WI38 (cell line): ENCODE measurements at regions not wholly inside any gene's neighbourhood (a gene's known extent, or its start where the extent isn't known, plus 50 kb on each side); places are given as distances from the start of the nearest gene placed in this dataset.

ENCODE experiments used
- H3K4me3 ChIP-seq: 2 replicates; pipeline ENCODE4 v1.5.1; 2011; ENCODE audit warnings: low read depth, mild to moderate bottlenecking, control low read depth, low read length
- TF ChIP-seq, protein P1 (sequence below): IDR thresholded peaks from 2 replicates; pipeline ENCODE4 v1.5.1; 2012; ENCODE audit warnings: low read depth, mild to moderate bottlenecking, control low read depth, low read length

DNA sequence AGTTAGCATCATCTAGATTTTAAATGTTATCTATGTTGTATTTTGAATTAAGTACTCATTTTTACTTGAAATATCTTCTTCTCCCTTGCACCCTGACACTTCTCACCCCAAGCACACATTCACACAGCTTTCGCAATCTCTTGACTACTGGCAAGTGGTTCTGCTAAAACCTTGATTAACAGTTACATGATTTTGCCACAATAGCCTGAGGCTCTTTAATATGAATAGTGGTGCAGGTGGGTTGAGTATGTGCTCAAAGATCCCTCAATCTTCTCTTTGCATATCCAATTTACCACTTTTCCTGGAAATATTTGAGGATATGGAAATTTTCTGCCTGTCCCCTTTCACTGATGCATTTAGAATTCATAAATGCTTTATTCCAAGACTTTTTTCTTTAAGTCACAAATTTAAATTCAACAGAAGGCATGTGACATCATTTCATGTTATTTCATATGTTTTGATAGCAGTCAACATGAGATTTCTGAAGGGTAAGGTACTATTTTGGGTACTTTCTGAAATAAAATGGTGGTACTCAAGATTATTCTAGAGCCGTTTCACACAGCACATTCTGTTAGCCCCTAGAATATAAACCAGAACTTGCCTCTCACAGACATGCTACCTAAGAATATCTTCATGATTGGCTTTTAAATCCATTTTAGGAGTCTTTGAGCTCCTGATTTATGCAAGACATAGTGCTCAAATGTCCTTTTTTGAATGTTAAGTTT lies 339.7 kb downstream of the RPRM start:
- H3K4me3 ChIP-seq = no peak overlapping the region
- TF ChIP-seq, protein P1, sequence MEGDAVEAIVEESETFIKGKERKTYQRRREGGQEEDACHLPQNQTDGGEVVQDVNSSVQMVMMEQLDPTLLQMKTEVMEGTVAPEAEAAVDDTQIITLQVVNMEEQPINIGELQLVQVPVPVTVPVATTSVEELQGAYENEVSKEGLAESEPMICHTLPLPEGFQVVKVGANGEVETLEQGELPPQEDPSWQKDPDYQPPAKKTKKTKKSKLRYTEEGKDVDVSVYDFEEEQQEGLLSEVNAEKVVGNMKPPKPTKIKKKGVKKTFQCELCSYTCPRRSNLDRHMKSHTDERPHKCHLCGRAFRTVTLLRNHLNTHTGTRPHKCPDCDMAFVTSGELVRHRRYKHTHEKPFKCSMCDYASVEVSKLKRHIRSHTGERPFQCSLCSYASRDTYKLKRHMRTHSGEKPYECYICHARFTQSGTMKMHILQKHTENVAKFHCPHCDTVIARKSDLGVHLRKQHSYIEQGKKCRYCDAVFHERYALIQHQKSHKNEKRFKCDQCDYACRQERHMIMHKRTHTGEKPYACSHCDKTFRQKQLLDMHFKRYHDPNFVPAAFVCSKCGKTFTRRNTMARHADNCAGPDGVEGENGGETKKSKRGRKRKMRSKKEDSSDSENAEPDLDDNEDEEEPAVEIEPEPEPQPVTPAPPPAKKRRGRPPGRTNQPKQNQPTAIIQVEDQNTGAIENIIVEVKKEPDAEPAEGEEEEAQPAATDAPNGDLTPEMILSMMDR = no peak

DNA sequence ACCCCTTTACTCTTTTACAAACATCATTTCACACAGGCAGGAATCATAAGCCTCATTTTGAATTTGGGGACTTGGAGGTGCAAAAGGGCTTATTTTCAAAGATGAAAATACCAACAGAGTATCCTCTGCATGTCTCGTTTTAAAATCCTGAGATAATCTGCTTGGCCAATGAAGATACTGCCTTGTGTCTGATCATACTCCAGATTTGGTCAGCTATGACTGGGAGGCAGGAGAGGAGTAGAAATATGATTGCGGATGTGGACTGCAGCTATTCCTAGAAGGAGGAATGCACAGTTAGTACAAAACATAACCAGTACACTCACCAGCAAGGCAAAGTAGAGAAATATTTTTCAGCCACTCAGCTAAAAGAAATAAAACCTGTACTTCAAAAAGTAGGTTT lies 342.3 kb downstream of the RPRM start:
- TF ChIP-seq, protein P1 = no peak
- H3K4me3 ChIP-seq = no peak overlapping the region

DNA sequence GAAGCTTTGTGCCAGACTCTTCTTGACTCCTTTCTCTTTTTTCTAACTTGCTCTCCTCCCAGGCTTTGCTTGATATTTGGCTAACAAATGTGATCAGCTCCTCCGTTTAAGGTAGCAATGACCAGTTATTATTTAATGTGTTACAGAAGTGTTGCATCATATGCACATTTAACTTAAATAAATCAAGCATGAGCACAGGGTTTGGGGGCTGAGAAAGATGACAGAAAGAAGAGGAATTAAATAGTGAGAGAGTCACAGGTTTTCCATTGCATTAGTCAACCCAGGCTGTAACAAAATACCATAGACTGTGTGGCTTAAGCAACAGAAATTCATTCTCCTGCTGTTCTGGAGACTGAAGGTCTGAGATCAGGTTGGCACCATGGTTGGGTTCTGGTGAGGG lies 343.8 kb downstream of the RPRM start:
- TF ChIP-seq, protein P1 = no peak
- no peak overlapping the region for H3K4me3 ChIP-seq

DNA sequence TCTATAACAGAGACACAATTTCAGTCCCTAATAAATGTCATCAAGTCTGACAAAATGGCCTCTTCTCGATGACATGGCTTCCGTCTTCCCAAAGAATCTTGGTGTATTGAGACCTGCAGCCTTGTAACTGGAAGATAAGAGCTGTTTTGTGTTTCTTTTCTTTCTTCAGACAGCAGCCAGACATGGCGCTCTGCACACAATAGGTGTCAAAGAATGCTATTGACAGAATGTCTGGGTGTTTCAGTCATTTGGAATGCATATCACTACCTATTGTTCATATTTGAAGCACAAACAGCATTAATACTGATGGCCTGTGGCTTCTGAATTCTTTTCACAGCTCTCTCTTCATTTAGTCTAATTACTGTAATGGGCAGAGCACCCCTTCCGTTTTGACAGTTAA lies 344.8 kb downstream of the RPRM start:
- H3K4me3 ChIP-seq = no peak overlapping the region
- TF ChIP-seq, protein P1 = no peak

DNA sequence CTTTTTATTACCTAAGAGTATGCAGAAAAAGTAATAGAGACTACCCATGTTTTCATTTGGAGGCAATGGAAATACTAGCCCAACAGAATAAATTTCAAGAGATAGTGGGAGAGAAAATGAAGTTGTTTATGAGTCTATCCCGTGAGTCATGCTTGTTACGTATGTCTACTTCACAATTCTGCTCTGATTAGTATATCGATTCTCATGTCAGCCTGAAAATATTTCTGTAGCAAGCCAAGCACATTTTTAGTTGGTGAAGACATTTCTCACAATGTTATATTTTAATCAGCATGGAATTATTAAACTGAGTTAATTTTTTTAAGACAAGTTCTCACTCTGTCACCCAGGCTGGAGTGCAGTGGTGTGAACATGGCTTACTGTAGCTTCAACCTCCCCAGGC lies 346.1 kb downstream of the RPRM start:
- H3K4me3 ChIP-seq = no peak overlapping the region

DNA sequence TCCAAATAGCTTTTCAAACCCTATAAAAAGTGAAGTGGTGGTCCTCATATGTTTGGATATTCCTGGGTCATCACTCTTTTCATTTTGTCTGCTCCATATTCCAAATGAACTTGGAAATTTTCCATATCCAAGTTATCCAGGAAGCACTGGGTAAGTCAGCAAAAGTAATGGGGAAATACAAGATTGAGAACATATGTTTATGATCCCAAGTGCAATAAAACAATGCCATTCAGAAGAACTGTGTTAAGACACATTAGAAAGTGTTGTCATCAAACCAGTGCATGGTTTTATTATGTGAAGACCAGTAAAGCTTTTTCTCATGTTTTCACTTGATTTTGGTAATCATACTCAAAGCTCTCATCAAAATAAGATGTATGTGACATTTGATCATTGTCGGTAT lies 363.4 kb downstream of the RPRM start:
- TF ChIP-seq, protein P1 = no peak
- no peak overlapping the region for H3K4me3 ChIP-seq

More for the DNA sequence above, 346.1 kb downstream of the RPRM start:
- TF ChIP-seq, protein P1 = no peak

DNA sequence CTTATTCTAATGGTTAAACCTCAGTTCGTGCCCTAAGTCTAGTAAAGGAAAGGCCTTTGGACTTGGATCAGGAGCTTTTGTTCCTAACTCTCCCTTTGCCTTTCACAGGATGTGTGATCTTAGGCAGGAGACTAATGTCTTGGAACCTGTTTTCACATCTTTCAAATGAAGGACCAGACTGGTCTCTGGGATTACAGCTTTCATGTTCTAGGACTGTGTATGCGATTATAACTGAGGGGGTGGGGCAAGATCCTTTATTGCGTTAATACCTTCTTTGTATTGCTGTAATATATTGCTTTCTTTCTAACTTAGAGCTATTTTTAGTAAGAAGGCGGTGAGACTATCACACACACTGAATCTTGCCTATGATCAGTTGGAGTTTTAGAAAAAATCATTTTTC lies 368.1 kb downstream of the RPRM start:
- no peak overlapping the region for H3K4me3 ChIP-seq
- TF ChIP-seq, protein P1 = no peak
